Glutamatergic neuron (in vitro differentiated cells): ENCODE measurements at regions not wholly inside any gene's neighbourhood (a gene's known extent, or its start where the extent isn't known, plus 50 kb on each side); places are given as distances from the start of the nearest gene placed in this dataset.

ENCODE experiments used
- DNase-seq: peaks from one replicate; pipeline ENCODE4 v3.0.0; 2022
- H3K27ac Mint-ChIP-seq: one replicate; pipeline ENCODE4 v1.8.0; 2020; ENCODE audit warnings: mild to moderate bottlenecking, mixed read lengths, inconsistent platforms; ENCODE audit not compliant: unreplicated experiment
- H3K27me3 Mint-ChIP-seq: one replicate; pipeline ENCODE4 v1.8.0; 2020; ENCODE audit warnings: mild to moderate bottlenecking, moderate library complexity, mixed read lengths, inconsistent platforms; ENCODE audit not compliant: unreplicated experiment
- H3K36me3 Mint-ChIP-seq: one replicate; pipeline ENCODE4 v1.8.0; 2020; ENCODE audit warnings: mild to moderate bottlenecking, mixed read lengths, inconsistent platforms; ENCODE audit not compliant: unreplicated experiment
- H3K4me1 Mint-ChIP-seq: one replicate; pipeline ENCODE4 v1.8.0; 2020; ENCODE audit warnings: mild to moderate bottlenecking, low read depth, mixed read lengths, inconsistent platforms; ENCODE audit not compliant: unreplicated experiment
- H3K4me3 Mint-ChIP-seq: one replicate; pipeline ENCODE4 v1.8.0; 2020; ENCODE audit warnings: mild to moderate bottlenecking, mixed read lengths, inconsistent platforms; ENCODE audit not compliant: unreplicated experiment
- H3K9me3 Mint-ChIP-seq: one replicate; pipeline ENCODE4 v1.8.0; 2020; ENCODE audit warnings: mild to moderate bottlenecking, moderate library complexity, mixed read lengths, inconsistent platforms; ENCODE audit not compliant: unreplicated experiment
- TF ChIP-seq, protein P1 (sequence below): fragments of 200-600 bp; sonication (generic); IDR thresholded peaks from one replicate; pipeline ENCODE4 v1.5.0; 2021; ENCODE audit not compliant: partially characterized antibody, unreplicated experiment

DNA sequence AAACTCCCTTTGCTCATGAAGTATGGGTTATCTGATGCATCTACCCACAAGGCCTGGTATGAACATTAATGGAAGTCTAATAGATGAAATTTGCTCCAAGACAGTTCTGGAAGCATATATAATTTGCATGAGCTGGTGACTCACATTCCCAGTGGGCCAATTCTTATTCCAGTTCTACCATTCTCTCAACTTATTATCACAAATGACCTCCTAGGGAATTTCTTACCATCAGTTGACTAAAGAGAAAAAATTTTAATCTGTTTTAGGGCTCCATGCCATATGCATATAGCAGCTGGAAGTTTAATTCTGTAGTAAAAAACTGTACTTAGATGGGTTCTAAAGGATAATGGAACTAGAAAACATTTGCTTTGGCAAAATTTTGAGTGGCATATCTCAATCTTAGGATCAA is 165.2 kb upstream of the COL3A1 start:
- no peak for DNase-seq
- no peak overlapping the region for H3K27ac Mint-ChIP-seq
- peaks cover 5% of the 10 kb centered on the region for H3K4me1 Mint-ChIP-seq

DNA sequence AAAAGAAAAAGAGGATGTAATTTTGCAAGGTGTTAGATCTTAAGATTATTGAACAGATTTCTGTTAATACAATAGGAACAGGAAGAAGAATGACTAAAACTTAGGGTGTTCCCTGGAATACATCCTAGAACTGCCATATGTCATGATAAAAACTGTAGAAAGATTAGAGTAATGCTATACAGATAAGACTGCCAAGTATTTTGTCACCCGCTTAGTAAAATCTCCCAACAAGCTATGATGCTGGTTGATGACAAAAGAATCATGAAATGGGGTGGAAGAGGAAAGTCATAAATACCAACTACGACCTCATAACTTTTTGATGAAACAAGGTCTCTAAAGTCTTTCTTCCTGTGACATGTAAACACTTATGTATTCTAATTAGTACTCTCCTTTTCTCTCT is 163.6 kb upstream of the COL3A1 start:
- Mint-ChIP-seq H3K9me3 (no peaks in the 10 kb centered on the region), H3K4me1 (peaks cover 5% of the 10 kb centered on the region), H3K4me3 (no peak overlapping the region), H3K27ac (no peak overlapping the region), H3K36me3 (no peaks in the 10 kb centered on the region), H3K27me3 (peaks cover 2% of the 10 kb centered on the region)
- TF ChIP-seq, protein P1, sequence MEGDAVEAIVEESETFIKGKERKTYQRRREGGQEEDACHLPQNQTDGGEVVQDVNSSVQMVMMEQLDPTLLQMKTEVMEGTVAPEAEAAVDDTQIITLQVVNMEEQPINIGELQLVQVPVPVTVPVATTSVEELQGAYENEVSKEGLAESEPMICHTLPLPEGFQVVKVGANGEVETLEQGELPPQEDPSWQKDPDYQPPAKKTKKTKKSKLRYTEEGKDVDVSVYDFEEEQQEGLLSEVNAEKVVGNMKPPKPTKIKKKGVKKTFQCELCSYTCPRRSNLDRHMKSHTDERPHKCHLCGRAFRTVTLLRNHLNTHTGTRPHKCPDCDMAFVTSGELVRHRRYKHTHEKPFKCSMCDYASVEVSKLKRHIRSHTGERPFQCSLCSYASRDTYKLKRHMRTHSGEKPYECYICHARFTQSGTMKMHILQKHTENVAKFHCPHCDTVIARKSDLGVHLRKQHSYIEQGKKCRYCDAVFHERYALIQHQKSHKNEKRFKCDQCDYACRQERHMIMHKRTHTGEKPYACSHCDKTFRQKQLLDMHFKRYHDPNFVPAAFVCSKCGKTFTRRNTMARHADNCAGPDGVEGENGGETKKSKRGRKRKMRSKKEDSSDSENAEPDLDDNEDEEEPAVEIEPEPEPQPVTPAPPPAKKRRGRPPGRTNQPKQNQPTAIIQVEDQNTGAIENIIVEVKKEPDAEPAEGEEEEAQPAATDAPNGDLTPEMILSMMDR, result no peak
- DNase-seq, result no peak

More for the DNA sequence above, 165.2 kb upstream of the COL3A1 start:
- Mint-ChIP-seq H3K4me3 (no peak overlapping the region), H3K9me3 (no peaks in the 10 kb centered on the region), H3K36me3 (no peaks in the 10 kb centered on the region), H3K27me3 (peaks cover 2% of the 10 kb centered on the region)
- TF ChIP-seq, protein P1, result no peak

DNA sequence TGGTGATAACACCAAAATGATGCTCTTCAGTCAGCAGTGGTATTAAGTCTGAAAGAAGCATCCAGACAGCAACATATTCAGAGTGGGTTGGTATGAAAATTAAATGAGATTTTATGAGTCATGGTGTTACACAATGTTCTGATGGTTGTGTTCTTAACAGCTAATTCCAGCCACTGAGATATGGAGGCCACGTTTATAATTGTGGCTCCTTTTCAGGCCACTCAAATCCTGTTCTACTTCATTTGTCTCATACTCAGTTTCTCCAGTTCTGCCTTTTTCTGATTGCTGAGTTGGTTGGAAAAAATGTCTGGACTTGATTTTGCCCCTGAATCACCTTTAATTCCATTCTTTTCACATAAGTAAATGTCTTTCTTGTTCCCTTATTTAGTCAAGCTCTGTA is 162.7 kb upstream of the COL3A1 start:
- DNase-seq, result no peak
- H3K36me3 Mint-ChIP-seq, result no peaks in the 10 kb centered on the region
- no peak overlapping the region for H3K4me3 Mint-ChIP-seq
- no peak overlapping the region for H3K27ac Mint-ChIP-seq
- peaks cover 2% of the 10 kb centered on the region for H3K27me3 Mint-ChIP-seq
- no peaks in the 10 kb centered on the region for H3K9me3 Mint-ChIP-seq
- H3K4me1 Mint-ChIP-seq, result peaks cover 5% of the 10 kb centered on the region
- TF ChIP-seq, protein P1, result no peak

DNA sequence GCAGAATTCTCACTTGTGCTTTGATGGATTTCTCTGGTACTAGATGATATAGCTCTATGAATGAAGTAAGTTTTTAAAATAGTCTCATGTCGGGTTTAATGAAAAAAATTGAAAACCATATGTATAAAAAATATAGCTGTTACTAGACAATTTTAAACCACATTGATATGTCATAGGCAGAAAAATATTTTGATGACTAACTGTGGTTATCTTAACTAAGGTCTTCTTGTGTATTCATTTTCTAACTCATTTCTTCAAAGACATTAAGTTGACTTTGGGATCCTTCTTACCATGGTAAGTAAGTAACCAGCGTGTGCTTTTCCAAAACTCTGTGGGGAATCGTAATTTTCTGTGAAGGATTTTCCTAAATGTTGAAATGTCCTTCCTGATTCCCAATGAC is 160.9 kb upstream of the COL3A1 start:
- TF ChIP-seq, protein P1, result no peak
- Mint-ChIP-seq H3K4me3 (no peak overlapping the region), H3K36me3 (no peaks in the 10 kb centered on the region), H3K9me3 (no peaks in the 10 kb centered on the region), H3K27ac (no peak overlapping the region), H3K4me1 (peaks cover 2% of the 10 kb centered on the region), H3K27me3 (peaks cover 2% of the 10 kb centered on the region)
- no peak for DNase-seq

DNA sequence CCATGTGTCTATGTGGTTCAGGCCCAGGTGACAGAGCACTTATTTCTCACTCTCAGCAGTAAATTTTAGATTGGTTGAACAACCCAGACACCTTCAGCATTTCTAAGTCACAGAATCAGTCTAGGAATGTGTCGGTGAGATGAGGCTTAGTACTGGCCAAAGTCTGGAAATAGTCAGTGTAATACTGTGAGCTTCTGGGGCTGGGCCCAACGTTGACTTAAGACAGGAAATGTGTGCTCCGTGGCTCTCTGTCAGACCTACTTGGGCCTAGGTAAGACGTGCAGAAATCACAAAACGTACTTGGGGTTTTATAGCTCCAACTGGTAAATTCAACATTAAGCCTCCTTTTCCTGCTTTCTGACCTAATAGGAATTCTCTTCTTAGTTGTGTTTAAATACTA is 160.3 kb upstream of the COL3A1 start:
- TF ChIP-seq, protein P1, result no peak
- Mint-ChIP-seq H3K4me3 (no peak overlapping the region), H3K27ac (no peak overlapping the region), H3K4me1 (no peaks in the 10 kb centered on the region), H3K36me3 (no peaks in the 10 kb centered on the region), H3K9me3 (no peaks in the 10 kb centered on the region), H3K27me3 (peaks cover 2% of the 10 kb centered on the region)
- no peak for DNase-seq
